PC-9 (cell line): ENCODE measurements at regions not wholly inside any gene's neighbourhood (a gene's known extent, or its start where the extent isn't known, plus 50 kb on each side); places are given as distances from the start of the nearest gene placed in this dataset.
A peak's percentile ranks its signal among the peaks of the same experiment; 100 is the strongest.

ENCODE experiments used
- BruUV-seq: library from RNA; stranded (reverse); fragments of 400-500 nt; replicated peaks from 2 replicates; lab custom pipeline; 2021; lab: Mats Ljungman, UMichigan
- CTCF ChIA-PET: fragments of 300-600 bp; sonication (Branson Sonifier 250); formaldehyde crosslinking; loops from one replicate; lab custom pipeline; 2022; ENCODE audit warnings: antibody characterized with exemption; lab: Charles Lee
- POLR2A ChIA-PET: fragments of 300-600 bp; sonication (Branson Sonifier 250); formaldehyde crosslinking; loops from one replicate; lab custom pipeline; 2022; ENCODE audit warnings: antibody characterized with exemption; ENCODE audit not compliant: unreplicated experiment; lab: Charles Lee
- DNase-seq, 2 experiments: peaks; one replicate each; pipeline versions ENCODE4 v3.0.0 to v3.0.0-alpha.2; 2015 to 2022; ENCODE audit warnings: mixed read lengths in 1 of 2
- H2AFZ ChIP-seq: fragments of 200-600 bp; sonication (generic); 2 replicates; pipeline ENCODE4 v1.8.1; 2017; ENCODE audit warnings: antibody characterized with exemption
- H3F3A ChIP-seq: fragments of 200-600 bp; sonication (generic); 2 replicates; pipeline ENCODE4 v1.8.1; 2017; ENCODE audit warnings: antibody characterized with exemption, mild to moderate bottlenecking, low read depth; ENCODE audit not compliant: insufficient read depth
- H3K27ac ChIP-seq: fragments of 200-600 bp; sonication (generic); 2 replicates; pipeline ENCODE4 v1.6.1; 2016; ENCODE audit warnings: mixed run types
- H3K27me3 ChIP-seq: fragments of 200-600 bp; sonication (generic); 2 replicates; pipeline ENCODE4 v1.6.1; 2016; ENCODE audit warnings: low read depth, mixed run types; ENCODE audit not compliant: insufficient read depth
- H3K36me3 ChIP-seq: fragments of 200-600 bp; sonication (generic); 2 replicates; pipeline ENCODE4 v1.6.1; 2016; ENCODE audit warnings: low read depth, mixed run types
- H3K4me1 ChIP-seq: fragments of 200-600 bp; sonication (generic); replicated peaks from 2 replicates; pipeline ENCODE4 v1.6.1; 2016; ENCODE audit warnings: mixed run types; ENCODE audit not compliant: insufficient read depth
- H3K4me2 ChIP-seq: fragments of 200-600 bp; sonication (generic); 2 replicates; pipeline ENCODE4 v1.6.1; 2017; ENCODE audit warnings: mixed run types
- H3K4me3 ChIP-seq: fragments of 200-600 bp; sonication (generic); 2 replicates; pipeline ENCODE4 v1.6.1; 2016; ENCODE audit warnings: mixed run types
- H3K79me2 ChIP-seq: fragments of 200-600 bp; sonication (generic); 2 replicates; pipeline ENCODE4 v1.6.1; 2017; ENCODE audit warnings: low read depth, mixed run types
- H3K9me2 ChIP-seq: fragments of 200-600 bp; sonication (generic); 2 replicates; pipeline ENCODE4 v1.8.1; 2017; ENCODE audit warnings: mild to moderate bottlenecking; ENCODE audit not compliant: insufficient read depth
- H3K9me3 ChIP-seq: fragments of 200-600 bp; sonication (generic); 2 replicates; pipeline ENCODE4 v1.8.1; 2016; ENCODE audit warnings: low read depth; ENCODE audit not compliant: insufficient read depth
- H4K20me1 ChIP-seq: fragments of 200-600 bp; sonication (generic); 2 replicates; pipeline ENCODE4 v1.8.1; 2017; ENCODE audit not compliant: insufficient read depth
- CTCF ChIP-seq: fragments of 200-600 bp; sonication (generic); conservative IDR thresholded peaks from 2 replicates; pipeline ENCODE4 v1.6.1; 2017; ENCODE audit warnings: mixed run types, antibody characterized with exemption, mild to moderate bottlenecking, moderate library complexity
- EZH2 ChIP-seq: fragments of 200-600 bp; sonication (generic); IDR thresholded peaks from 2 replicates; pipeline ENCODE4 v1.8.0; 2017; ENCODE audit warnings: antibody characterized with exemption, low read depth
- intact Hi-C: fragments of 100-400 bp; cut with micrococcal nuclease; formaldehyde crosslinking; loops from one replicate; pipeline ENCODE4 v1.10.0; 2022; ENCODE audit not compliant: unreplicated experiment

- H3K4me2 ChIP-seq, result peak overlapping the region; percentile 66
- no peak overlapping the region for H2AFZ ChIP-seq
- TSS peak; percentile 76 for BruUV-seq
Measured at GRCh38 chr10:118958984-118959925, 70.3 kb upstream of the NANOS1 start.

GRCh38 chr10:118960157-118961090 lies 69.1 kb upstream of the NANOS1 start:
- Histone ChIP-seq H4K20me1 (no peaks in the 10 kb centered on the region), H3K79me2 (no peaks in the 10 kb centered on the region), H3K4me2 (peak overlapping the region; percentile 66), H3K4me3 (no peak overlapping the region), H3K27ac (peak overlapping the region; percentile 92), H3F3A (peaks cover 18% of the 10 kb centered on the region), H3K9me2 (no peaks in the 10 kb centered on the region), H2AFZ (no peak overlapping the region), H3K4me1 (peaks cover 49% of the 10 kb centered on the region), H3K9me3 (no peaks in the 10 kb centered on the region), H3K27me3 (no peaks in the 10 kb centered on the region), H3K36me3 (no peaks in the 10 kb centered on the region)
- BruUV-seq, result no TSS peak
- peak; percentile 77 to 84 for DNase-seq
- TF ChIP-seq EZH2, result no peak
- TF ChIP-seq CTCF, result no peak
- intact Hi-C loops, result loop anchor here (1.0 to 5.0 kb wide), 2 partner anchors 40 to 62 kb away; no protein-coding TSS in a partner anchor
- ChIA-PET CTCF (no interaction called here), POLR2A (interaction anchor here (0.6 to 0.7 kb wide), 2 partner anchors 34 to 43 kb away, joined by 8 read pairs; no protein-coding TSS in a partner anchor)

More at GRCh38 chr10:118958984-118959925, 70.3 kb upstream of the NANOS1 start:
- no peaks in the 10 kb centered on the region for H3K27me3 ChIP-seq
- ChIA-PET POLR2A (interaction anchor here (0.6 to 0.7 kb wide), 3 partner anchors 35 to 119 kb away, joined by 3 to 9 read pairs (median 8); no protein-coding TSS in a partner anchor), CTCF (interaction anchor here (0.6 kb wide), 1 partner anchor 107 kb away, joined by 5 read pairs; no protein-coding TSS in a partner anchor)
- H3K9me3 ChIP-seq, result no peaks in the 10 kb centered on the region
- H3K27ac ChIP-seq, result peak overlapping the region; percentile 92
- H3K4me3 ChIP-seq, result peak overlapping the region; percentile 24; the same call in 1 of the 2 replicates
- TF ChIP-seq CTCF, result no peak
- TF ChIP-seq EZH2, result no peak
- H3F3A ChIP-seq, result peaks cover 18% of the 10 kb centered on the region
- peaks cover 49% of the 10 kb centered on the region for H3K4me1 ChIP-seq
- no peaks in the 10 kb centered on the region for H4K20me1 ChIP-seq
- H3K36me3 ChIP-seq, result no peaks in the 10 kb centered on the region
- DNase-seq, result peak; percentile 65 to 87
- no peaks in the 10 kb centered on the region for H3K79me2 ChIP-seq
- H3K9me2 ChIP-seq, result no peaks in the 10 kb centered on the region
- intact Hi-C loops, result loop anchor here (1.0 kb wide), 1 partner anchor 48 kb away; no protein-coding TSS in a partner anchor
